ENCODE measurements at regions not wholly inside any gene's neighbourhood (a gene's known extent, or its start where the extent isn't known, plus 50 kb on each side); places are given as distances from the start of the nearest gene placed in this dataset.
"Not testable (repeated sequence)": the region's sequence is repeated elsewhere in the genome, so short reads cannot be mapped to it uniquely, and the experiment has no call there.

DNA sequence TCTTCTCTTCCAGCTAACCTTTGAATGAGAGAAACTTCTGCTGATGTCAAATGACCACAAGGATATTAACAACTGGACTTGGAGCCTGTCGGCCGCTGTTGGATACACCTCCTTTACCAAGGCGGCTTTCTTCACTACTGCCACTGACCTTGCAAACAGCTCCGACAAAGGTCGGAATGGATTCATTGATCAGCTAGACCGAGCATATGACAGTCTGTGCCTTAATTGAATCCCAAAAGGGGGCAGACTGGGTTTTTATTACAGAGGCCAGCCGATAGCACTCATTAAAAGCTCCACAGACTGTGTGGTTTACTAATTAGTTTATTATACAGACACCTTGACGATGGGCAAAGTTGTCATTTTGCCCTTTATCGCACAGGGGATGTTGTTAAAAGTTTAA is 394.5 kb downstream of the RERGL start:
- DNase-seq (ENCODE audit: low read depth in 2 of 2): no peak

DNA sequence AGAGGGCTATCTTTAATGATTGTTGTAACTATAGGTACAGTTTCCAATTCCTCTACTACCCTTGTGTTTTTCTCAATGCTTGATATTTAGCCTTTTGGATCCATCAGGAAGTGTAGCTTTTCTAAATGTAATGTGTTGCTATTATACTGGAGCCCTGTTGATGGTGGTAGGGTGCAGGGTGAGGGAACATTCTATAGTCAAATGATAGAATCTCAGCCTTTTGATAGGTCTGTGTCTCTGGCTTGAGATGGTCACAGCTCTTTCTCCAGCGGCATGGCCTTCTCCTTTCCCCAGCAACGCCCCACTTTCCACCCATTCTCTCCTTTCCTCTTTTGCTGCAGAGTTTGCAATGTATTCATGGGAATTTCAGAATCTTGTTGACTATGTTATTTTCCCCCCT is 398.6 kb downstream of the RERGL start:
- DNase-seq (ENCODE audit: low read depth in 2 of 2): no peak

DNA sequence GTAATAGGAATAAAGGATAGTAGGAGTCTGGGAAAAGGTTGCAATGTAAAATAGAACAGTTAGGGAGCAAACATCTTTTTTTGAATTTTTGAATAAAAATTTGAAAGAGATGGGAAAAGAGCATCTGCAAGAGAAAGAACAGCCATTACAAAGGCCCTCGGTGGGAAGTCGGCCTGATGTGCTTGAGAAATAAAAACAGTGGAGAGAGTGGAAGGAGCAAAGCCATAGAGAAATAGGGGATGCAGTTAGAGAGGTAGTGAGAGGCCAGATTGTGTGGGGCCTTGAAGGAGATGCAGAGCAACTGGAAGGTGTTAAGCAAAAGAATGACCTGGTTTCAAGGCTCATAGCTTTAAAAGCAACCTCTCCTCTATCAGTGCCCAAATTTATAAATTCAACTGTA is 409.8 kb downstream of the RERGL start:
- DNase-seq (ENCODE audit: low read depth in 2 of 2): no peak

DNA sequence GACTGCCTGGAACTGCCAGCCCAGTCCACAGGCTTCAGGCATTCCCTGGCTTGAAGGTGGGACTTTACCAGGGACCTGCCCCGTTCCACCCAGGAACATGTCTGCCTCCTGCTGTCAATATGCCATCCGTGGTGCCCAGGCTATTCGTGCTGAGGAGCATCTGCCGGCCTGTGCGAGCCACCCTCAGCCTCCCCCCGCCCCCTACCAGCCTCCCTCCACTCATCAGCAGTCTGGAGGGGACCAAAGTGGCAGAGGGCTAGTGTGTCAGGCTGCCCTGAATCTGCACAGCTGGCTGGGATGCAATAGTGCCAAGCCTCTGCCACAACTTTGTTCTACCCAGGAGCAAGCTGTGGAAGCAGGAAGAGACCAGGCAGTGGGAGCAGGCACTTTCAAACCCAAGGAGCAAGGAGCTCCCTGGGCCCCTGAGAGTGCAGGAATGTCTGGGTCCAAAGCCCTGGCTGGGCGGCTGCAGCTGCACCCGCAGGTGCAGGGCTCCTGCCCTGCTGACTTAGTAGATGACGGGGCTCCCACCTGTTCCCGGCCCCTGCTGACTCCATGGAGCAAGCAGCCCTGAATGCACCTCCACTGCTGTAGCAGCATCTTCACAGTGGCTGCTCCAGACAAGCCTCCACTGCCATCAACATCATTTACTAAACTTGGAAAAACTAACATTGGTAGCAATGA is 423.2 kb downstream of the RERGL start:
- DNase-seq (ENCODE audit: low read depth in 2 of 2): no peak

DNA sequence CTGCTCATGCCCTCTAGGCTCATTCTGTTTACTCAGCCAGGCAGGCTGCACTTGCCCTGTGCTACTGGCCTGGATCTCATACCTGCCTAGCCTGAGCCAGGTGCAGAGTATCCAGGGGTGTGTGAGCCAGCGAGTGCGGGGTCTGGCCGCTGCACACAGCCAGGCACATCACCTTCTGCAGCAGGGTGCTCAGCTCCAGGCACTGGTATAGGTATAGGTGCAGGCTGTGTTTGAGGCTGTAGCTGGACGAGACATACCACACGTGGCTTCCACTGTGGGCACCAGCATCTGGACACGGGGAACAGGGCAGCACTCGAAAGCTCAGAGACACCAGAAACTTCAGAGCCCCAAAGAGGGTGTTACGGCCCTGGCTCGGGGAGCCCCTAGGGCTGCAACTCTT is 424.2 kb downstream of the RERGL start:
- DNase-seq (ENCODE audit: low read depth in 2 of 2): no peak

DNA sequence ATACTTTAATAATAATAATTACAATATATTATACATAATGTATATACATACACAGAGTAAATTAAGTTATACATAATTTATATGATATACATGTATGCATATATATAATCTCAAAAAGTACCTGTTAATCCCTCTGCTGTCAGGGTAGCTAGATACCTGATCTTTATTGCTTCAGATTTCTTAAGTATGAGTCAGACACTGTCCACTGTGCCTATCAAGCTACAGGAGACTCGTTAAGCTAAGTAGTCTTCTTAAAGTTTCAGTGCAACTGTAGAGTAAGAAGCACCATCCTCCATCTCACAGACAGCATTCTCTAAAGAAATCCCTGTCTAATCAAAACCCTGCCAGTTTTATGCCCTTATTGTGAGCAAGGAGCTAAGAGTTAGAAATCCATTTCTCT is 428.7 kb downstream of the RERGL start:
- no peak for DNase-seq (ENCODE audit: low read depth in 2 of 2)

DNA sequence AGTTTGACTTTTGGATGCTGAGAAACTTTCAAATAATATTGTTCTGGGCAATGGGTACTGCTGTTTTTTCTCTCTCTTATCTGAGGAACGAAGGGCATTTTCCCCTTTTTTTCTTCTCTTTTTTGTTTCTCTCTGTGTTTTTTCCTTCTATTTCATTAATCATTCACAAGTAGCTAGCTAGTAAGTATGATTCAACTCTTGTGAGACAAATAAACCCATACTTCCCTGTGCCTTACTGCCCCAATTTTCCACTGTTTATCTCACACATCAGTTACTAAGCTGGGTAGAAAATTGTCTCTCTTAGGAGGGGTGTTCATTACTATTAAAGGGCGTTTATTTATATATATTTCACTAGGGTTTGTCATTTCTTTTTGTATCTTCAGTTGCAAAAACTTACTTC is 437.6 kb downstream of the RERGL start:
- DNase-seq (ENCODE audit: low read depth in 2 of 2): no peak

DNA sequence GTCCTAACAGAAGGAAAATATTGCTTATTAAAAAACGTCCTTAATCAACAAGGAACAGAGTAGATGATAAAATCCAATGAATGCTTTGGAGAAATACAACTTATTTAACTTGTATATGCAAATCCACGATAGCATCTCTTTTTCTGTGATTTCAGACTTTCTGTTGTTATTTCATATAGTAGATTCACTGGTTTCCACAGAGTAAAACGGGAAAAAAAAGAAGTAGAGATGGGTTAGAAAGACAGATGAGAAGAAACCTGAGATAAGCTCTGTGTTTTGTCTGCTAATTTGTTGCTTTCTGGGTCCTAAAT is 447.7 kb downstream of the RERGL start:
- no peak for DNase-seq (ENCODE audit: low read depth in 2 of 2)

DNA sequence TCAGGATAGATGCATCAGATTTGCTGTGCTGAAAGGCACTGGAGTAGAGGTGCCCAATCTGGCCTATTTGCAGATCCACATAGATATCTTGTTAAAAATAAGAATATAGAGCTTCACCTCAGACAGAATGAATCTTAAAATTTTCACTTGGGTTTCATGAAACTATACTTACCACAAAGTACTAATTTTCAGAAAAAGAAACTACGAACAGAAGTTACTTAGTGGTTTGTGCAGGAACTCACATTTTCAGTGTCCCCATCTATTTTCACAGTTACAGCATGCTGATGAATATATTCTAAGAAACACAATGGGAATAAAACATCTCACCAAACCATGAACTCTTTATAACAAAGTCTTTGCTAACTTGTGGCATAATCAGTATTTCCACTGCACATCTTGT is 449.4 kb downstream of the RERGL start:
- no peak for DNase-seq (ENCODE audit: low read depth in 2 of 2)

DNA sequence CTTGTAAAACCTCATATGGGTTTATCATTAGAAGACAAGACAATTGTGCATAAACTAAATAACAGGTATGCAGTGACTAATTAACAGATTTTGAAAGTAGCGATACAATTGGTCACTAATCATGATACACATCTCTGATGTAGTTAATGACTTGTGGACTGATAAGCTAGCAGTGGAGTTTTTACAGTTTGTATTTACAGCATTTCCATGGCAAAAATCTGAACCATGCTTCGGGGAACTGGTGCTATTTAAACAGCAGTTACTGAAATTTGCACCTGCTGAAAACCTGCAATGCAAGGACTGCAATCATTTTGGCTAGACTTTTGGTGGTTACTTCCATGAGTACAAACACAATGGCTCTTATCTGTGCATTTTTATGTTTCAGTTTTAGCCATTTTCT is 471.2 kb downstream of the RERGL start:
- DNase-seq (ENCODE audit: low read depth in 2 of 2): no peak

DNA sequence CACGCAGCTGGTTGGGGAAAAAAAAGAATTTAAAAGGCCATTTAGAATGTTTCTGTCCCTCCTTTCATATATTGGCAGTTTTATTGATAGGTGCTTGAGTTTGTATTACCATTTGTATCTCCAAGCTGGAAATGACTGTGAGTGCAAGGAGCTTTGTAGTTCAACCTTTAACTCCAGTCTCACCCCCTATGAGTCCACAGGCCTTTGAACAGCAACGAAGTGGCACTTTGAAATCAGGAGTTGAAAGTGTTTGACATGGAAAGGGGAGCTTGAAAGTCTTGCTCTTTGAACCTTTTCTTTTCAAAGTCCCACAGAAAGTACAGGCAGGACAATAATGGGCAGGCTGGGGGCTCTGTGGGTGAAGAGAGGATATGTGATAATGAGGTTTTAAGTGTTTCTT is 480.3 kb downstream of the RERGL start:
- DNase-seq (ENCODE audit: low read depth in 2 of 2): no peak

DNA sequence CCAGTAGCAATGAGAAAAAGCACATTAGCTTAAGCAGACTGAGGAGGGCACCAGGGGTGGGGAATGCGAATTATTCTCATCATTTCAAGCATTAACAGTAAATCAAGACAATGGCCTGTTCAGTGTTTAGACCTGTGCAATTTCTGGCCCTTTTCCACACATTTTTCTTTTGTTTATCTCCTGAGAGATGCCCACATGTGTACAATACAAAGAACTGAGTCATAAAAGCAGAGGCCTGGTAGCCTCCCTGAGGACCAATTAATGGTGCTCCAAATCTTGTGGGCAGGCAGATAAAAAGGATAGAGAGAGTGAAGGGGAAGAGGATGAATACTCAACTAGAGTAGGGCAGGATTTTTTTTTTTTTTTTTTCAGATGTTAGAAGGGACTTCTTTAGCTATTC is 480.8 kb downstream of the RERGL start:
- no peak for DNase-seq (ENCODE audit: low read depth in 2 of 2)

DNA sequence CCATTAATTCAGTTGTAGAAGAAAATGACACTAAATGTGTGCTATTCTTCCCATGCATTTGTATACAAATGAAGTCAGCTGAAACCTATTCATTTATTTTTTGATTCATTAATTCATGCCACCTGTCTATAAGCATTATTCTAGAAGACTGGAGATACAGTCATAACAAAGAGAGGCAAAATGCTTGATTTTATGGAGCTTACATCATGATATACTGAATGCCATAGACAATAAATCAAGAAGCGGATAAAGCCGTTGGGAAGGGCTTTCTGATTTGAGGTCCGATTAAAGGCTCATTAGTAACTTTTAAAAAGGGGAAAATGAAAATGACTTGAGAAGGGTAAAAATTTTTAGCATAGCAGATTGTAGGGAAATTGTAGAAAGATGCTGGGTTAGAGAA is 494.9 kb downstream of the RERGL start:
- DNase-seq (ENCODE audit: low read depth in 2 of 2): no peak

DNA sequence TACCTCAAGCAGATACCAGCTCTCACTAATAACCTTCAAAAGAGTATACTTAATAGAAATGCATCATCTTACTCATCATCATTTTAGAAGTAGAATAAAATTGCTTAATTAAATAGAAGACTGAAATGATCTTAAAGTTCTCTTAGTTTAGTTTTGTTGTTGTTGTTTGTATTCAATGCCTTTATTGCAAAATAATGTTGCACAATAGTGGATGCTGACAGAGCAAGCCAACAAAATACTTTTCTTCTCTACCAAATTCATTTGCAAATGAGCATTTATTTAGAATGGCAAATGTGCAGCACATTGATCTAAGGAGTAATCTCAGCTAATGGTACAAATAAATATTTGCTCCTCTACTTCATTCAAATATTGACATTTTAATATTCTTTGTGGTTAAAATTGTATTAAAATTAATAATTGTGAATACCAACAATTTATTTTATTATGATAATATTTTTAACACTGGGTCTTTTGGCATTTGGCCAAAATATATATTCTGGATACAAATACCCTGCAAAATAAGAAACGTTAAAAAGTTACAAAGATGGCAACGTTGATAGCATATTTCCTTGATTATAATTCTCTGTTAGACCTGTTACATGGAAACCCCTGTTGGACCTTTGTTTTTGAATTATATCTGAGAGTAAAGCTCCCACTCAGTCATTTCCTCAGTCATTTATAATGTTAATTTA is 496.1 kb downstream of the RERGL start:
- no peak for DNase-seq (ENCODE audit: low read depth in 2 of 2)

DNA sequence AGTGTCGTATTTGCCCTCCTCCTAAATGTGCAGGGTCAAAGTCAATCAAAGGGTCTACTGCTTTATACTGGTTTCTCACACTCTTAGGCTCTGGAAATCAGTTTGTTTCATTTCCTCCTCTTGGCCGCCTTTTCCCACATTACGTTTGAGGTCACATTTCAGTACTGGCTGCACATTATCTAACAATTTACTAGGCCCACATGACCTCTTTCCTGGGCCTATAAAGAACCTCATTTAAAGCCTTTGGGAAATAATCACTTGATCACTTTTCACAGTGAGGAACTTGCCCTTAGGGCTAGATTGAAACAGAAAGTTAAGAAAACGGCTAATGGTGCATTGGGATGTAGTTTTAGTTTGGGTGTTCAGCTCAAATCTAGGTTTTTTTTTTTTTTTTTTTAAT is 497.5 kb downstream of the RERGL start:
- DNase-seq (ENCODE audit: low read depth in 2 of 2): no peak

DNA sequence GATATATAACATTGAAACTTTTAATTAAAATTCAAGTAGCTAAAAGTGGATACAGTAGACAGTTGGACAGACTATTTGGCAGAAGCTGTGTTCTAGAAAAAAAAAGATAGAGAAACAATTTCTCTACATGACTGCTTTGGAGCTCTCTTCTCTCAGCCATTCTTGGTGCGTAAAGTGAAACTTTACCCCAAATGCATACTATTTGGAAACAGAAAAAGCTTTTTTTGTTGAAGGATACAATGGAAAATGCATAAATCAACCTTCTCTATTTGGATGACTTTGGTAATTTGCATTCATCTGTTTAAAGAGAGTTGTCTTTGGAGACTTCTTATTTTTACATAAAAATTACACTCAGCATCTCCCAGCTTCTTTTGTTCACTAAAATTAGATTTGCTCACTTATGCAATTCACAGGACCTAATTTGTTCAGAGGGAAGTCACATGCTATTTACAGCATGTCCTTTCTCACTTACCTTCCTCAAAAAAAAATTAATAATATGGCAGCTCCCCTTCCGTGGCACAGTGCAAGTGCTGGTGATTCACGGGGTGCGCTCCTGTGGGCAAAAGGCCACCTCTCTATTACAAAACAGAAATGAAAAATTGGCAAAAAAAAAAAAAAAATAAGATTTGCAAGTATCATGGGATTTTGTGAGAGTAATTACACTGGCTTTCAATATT is 498.9 kb downstream of the RERGL start:
- DNase-seq (ENCODE audit: low read depth in 2 of 2): no peak

DNA sequence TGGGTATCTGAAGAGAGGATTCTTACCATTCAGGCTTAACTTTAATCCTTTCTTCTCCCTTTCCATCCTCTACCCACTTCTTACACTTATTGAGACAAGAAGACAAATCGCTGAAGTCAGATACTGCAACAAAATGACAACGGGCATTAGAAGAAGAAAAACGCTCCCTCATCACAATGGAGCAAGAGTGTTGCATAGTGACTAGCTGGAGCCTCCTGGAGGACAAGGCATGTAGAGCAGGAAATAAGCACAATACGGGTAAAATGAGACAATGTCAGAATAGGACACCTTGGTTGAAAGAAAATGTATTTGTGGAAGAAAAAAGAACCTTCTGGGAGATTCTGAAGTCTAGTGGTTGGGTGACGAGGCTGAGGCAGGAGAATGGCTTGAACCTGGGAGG is 501.0 kb downstream of the RERGL start:
- no peak for DNase-seq (ENCODE audit: low read depth in 2 of 2)

DNA sequence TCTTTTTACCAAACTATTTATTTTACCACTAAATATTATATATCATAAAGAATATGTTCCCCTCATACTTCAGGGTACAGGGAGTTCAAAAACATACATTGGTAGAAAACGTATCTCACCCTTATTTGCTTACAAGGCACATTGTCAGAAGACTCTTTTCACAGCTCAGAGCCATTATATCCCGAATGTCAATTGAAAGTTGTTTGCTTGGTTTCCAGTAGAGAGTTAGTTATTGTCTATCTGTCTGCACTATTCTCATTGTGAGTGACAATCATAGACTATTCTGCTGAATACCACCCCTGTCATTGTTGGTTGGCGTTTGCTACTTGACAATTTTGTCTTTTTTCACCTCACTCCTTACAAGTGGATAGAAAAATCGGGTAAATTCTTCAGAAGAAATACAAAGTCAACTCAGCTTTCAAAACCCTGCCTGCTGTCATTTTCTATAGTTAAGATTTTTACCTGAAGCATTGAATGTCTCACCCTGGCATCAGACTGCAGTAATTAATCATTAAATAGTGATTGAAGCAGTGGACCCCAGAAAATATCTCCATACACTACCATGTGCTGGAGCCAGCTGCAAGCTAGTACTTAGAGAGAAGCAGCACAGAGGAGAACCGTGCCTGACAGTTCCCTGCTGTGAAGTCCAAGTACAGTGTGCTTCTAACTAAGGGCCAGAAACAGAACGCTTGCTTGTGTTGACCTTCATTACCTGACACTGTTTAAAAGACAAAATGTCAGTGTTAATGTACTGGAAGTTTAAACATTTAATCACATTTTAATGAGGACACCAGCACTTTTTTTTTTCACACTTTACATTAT is 510.6 kb downstream of the RERGL start:
- no peak for DNase-seq (ENCODE audit: low read depth in 2 of 2)

DNA sequence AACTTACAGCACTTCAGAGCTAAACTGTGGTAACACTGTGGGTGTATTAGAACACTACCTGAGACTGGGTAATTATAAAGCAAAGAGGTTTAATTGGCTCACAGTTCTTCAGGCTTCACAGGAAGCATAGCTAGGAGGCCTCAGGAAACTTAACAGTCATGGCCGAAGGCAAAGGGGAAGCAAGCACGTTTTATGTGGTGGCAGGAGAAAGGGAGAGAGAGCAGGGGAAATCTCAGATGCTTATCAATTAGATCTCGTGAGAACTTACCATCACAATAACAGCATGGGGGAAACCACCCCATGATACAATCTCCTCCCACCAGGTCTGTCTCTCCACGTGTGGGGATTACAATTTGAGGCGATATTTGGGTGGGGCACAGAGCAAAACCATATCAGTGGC is 512.6 kb downstream of the RERGL start:
- DNase-seq (ENCODE audit: low read depth in 2 of 2): no peak

DNA sequence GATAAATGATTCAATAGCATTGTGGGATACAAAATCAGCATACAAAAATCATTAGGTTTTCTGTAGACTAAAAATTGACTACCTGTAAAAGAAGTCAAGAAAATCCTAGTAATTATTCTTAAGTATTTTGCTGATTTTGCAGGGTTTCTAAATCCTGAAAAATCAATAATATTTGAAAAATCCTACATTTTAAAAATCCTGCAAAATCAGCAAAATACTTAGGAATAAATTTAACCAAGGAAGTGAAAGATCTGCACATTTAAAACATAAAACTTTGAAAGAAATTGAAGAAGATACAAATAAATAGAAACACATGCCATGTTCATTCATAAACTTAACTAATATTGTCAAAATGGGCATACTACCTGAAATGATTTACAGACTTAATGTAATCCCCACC is 517.7 kb downstream of the RERGL start:
- no peak for DNase-seq (ENCODE audit: low read depth in 2 of 2)

DNA sequence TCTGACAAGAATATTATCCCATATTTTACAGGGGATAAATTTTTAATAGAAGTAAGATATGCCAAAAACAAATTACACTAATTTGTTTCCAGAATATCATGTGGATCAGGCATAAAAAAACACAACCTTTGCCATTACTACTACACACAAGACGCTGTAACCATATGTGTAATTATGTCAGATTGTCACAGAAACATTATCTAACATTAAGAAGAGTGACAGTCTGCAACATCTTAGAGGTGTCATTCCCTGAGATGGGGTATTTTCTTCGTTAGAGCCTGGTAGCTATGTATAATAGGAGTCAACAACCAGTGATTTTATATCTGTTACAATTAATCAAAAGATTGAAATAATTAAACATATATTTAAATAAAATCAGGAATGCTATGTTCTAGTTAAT is 518.9 kb downstream of the RERGL start:
- DNase-seq (ENCODE audit: low read depth in 2 of 2): no peak

DNA sequence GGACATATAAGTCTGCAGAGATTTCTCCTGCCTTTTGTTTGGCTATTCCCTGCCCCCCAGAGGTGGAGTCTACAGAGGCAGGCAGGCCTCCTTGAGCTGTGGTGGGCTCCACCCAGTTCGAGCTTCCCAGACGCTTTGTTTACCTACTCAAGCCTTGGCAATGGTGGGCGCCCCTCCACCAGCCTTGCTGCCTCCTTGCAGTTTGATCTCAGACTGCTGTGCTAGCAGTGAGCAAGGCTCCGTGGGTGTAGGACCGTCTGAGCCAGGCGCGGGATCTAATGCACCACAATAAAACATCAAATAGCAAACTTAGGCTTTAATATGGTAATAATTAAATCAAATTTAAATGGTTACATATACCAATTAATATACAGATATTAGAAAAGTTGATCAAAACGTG is 525.4 kb downstream of the RERGL start:
- not testable (repeated sequence) for DNase-seq (ENCODE audit: low read depth in 2 of 2)

DNA sequence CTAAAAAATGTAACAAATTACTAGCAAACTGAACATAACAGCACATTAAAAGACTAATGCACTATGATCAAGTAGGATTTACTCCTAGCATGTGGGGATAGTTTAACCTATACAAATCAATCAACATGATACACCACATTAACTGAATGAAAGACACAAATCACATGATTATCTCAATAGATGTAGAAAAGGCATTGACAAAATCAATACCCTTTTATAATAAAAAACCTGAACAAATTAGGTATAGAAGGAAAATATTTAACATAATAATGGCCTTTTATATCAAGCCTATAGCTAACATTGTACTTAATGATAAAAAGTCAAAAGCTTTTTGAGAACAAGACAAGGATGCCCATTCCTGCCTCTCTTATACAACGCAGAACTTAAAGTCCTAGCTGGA is 540.0 kb downstream of the RERGL start:
- DNase-seq (ENCODE audit: low read depth in 2 of 2): no peak
